H1 (cell line): ENCODE measurements at regions not wholly inside any gene's neighbourhood (a gene's known extent, or its start where the extent isn't known, plus 50 kb on each side); places are given as distances from the start of the nearest gene placed in this dataset.

Source experiments
- CTCF ChIA-PET: fragments of 300-600 bp; sonication (Branson Sonifier 250); formaldehyde crosslinking; loops from one replicate; lab custom pipeline; 2021; ENCODE audit not compliant: partially characterized antibody; lab: Charles Lee
- POLR2A ChIA-PET: fragments of 300-600 bp; sonication (Branson Sonifier 250); formaldehyde crosslinking; loops from one replicate; lab custom pipeline; 2021; ENCODE audit warnings: inconsistent platforms; ENCODE audit not compliant: partially characterized antibody; lab: Charles Lee
- DNase-seq, 2 experiments: peaks; one replicate each; pipeline versions ENCODE4 v3.0.0 to v3.0.0-alpha.2; 2010 to 2022; ENCODE audit warnings: low spot score in 2 of 2, low read depth in 1 of 2, mixed read lengths in 1 of 2
- FAIRE-seq: peaks from 2 replicates; lab custom pipeline; 2011; peaks lifted over from hg19 to GRCh38; lab: Jason Lieb, UNC
- H2AFZ ChIP-seq: 2 replicates; pipeline ENCODE4 v1.8.1; 2012; ENCODE audit warnings: low read length, inconsistent platforms
- H2AK5ac ChIP-seq: 2 replicates; pipeline ENCODE4 v1.6.1; 2013; ENCODE audit warnings: low read depth, low read length
- H2BK120ac ChIP-seq: replicated peaks from 2 replicates; pipeline ENCODE3; 2013; ENCODE audit warnings: low read depth, low read length, inconsistent platforms
- H2BK12ac ChIP-seq: 2 replicates; pipeline ENCODE4 v1.6.1; 2013; ENCODE audit warnings: low read depth, low read length
- H2BK15ac ChIP-seq: 2 replicates; pipeline ENCODE4 v1.6.1; 2013; ENCODE audit warnings: low read length
- H2BK20ac ChIP-seq: 2 replicates; pipeline ENCODE4 v1.6.1; 2013; ENCODE audit warnings: low read length
- H2BK5ac ChIP-seq: 2 replicates; pipeline ENCODE4 v1.6.1; 2013; ENCODE audit warnings: low read depth, low read length
- H3K14ac ChIP-seq: 2 replicates; pipeline ENCODE4 v1.6.1; 2013; ENCODE audit warnings: inconsistent platforms; ENCODE audit not compliant: insufficient read length
- H3K18ac ChIP-seq: 2 replicates; pipeline ENCODE4 v1.6.1; 2013; ENCODE audit warnings: low read length; ENCODE audit errors: extremely low read depth
- H3K23ac ChIP-seq: 2 replicates; pipeline ENCODE4 v1.6.1; 2013; ENCODE audit warnings: inconsistent platforms; ENCODE audit not compliant: insufficient read length
- H3K23me2 ChIP-seq: 2 replicates; pipeline ENCODE4 v1.6.1; 2013; ENCODE audit warnings: low read depth, low read length
- H3K27ac ChIP-seq: 2 replicates; pipeline ENCODE4 v1.6.1; 2011; ENCODE audit warnings: low read depth, low read length, inconsistent platforms
- H3K27me3 ChIP-seq, 4 experiments: replicated peaks in 1 of 4; 1 replicate in 1 of 4; 2 replicates in 3 of 4; pipeline versions ENCODE4 v1.6.1 to v1.8.1; 2011 to 2013; ENCODE audit warnings: low read length in 3 of 4, mild to moderate bottlenecking in 3 of 4, inconsistent platforms in 2 of 4, mixed read lengths in 2 of 4, moderate library complexity in 1 of 4; ENCODE audit not compliant: control insufficient read depth in 3 of 4, insufficient read depth in 3 of 4; ENCODE audit errors: extremely low read depth in 1 of 4
- H3K36me3 ChIP-seq, 4 experiments: 2 replicates each; pipeline versions ENCODE4 v1.6.1 to v1.8.1; 2011 to 2013; ENCODE audit warnings: mild to moderate bottlenecking in 4 of 4, low read length in 3 of 4, moderate library complexity in 2 of 4, control low read depth in 1 of 4, inconsistent platforms in 1 of 4; ENCODE audit not compliant: insufficient read depth in 4 of 4, control insufficient read depth in 2 of 4
- H3K4ac ChIP-seq: replicated peaks from 2 replicates; pipeline ENCODE3; 2013; ENCODE audit warnings: low read length, low read depth, mixed read lengths, inconsistent platforms; ENCODE audit not compliant: insufficient read length
- H3K4me1 ChIP-seq, 4 experiments: replicated peaks in 1 of 4; 1 replicate in 1 of 4; 2 replicates in 3 of 4; pipeline versions ENCODE4 v1.6.1 to v1.8.1; 2011 to 2013; ENCODE audit warnings: low read length in 3 of 4, inconsistent platforms in 2 of 4, mixed read lengths in 1 of 4; ENCODE audit not compliant: insufficient read depth in 4 of 4, control insufficient read depth in 3 of 4
- H3K4me2 ChIP-seq, 2 experiments: 2 replicates each; pipeline versions ENCODE4 v1.6.1 to v1.8.1; 2011 to 2013; ENCODE audit warnings: low read depth in 2 of 2, low read length in 2 of 2, control low read depth in 1 of 2, inconsistent platforms in 1 of 2, mild to moderate bottlenecking in 1 of 2; ENCODE audit not compliant: insufficient read depth in 1 of 2
- H3K4me3 ChIP-seq, 4 experiments: fragments of 200-600, 300-600 bp in 1 of 4; sonication (generic), shearing (Covaris generic), sonication (Bioruptor Twin) in 1 of 4; 2 replicates each; pipeline versions ENCODE4 v1.5.1 to v1.8.1; 2011 to 2016; ENCODE audit warnings: low read length in 4 of 4, low read depth in 3 of 4, control low read depth in 2 of 4, inconsistent platforms in 2 of 4, mild to moderate bottlenecking in 2 of 4, mixed read lengths in 1 of 4, moderate library complexity in 1 of 4; ENCODE audit not compliant: insufficient read depth in 2 of 4; ENCODE audit errors: extremely low read depth in 1 of 4
- H3K56ac ChIP-seq: replicated peaks from 2 replicates; pipeline ENCODE3; 2013; ENCODE audit warnings: low read depth, mild to moderate bottlenecking, mixed read lengths, low read length, inconsistent platforms; ENCODE audit not compliant: insufficient read length
- H3K79me1 ChIP-seq: 2 replicates; pipeline ENCODE4 v1.6.1; 2013; ENCODE audit warnings: low read depth, low read length, control low read depth
- H3K79me2 ChIP-seq, 2 experiments: 2 replicates each; pipeline versions ENCODE4 v1.6.1 to v1.8.1; 2012 to 2013; ENCODE audit warnings: low read length in 2 of 2, mild to moderate bottlenecking in 2 of 2, inconsistent platforms in 1 of 2; ENCODE audit not compliant: insufficient read depth in 2 of 2, control insufficient read depth in 1 of 2
- H3K9ac ChIP-seq, 4 experiments: replicated peaks in 1 of 4; 1 replicate in 1 of 4; 2 replicates in 3 of 4; pipeline versions ENCODE4 v1.6.1 to v1.8.1; 2011 to 2013; ENCODE audit warnings: low read depth in 3 of 4, low read length in 3 of 4, control low read depth in 2 of 4, mild to moderate bottlenecking in 2 of 4, moderate library complexity in 2 of 4, inconsistent platforms in 1 of 4; ENCODE audit errors: extremely low read depth in 1 of 4
- H3K9me3 ChIP-seq, 2 experiments: 2 replicates each; pipeline versions ENCODE4 v1.6.1 to v1.8.1; 2012 to 2013; ENCODE audit warnings: mild to moderate bottlenecking in 2 of 2, moderate library complexity in 2 of 2, control low read depth in 1 of 2, inconsistent platforms in 1 of 2, low read depth in 1 of 2, low read length in 1 of 2, mixed read lengths in 1 of 2; ENCODE audit not compliant: insufficient read depth in 2 of 2
- H4K20me1 ChIP-seq, 2 experiments: replicated peaks in 1 of 2; 2 replicates each; pipeline versions ENCODE3 to v1.8.1; 2011 to 2013; ENCODE audit warnings: inconsistent platforms in 2 of 2, low read length in 2 of 2, mild to moderate bottlenecking in 1 of 2; ENCODE audit not compliant: insufficient read depth in 2 of 2, control insufficient read depth in 1 of 2
- H4K5ac ChIP-seq: 2 replicates; pipeline ENCODE4 v1.6.1; 2013; ENCODE audit warnings: low read length, low read depth, mixed read lengths, inconsistent platforms; ENCODE audit not compliant: insufficient read length
- H4K8ac ChIP-seq: 2 replicates; pipeline ENCODE4 v1.8.0; 2013; ENCODE audit warnings: mild to moderate bottlenecking, moderate library complexity, low read length, inconsistent platforms; ENCODE audit not compliant: insufficient read depth; ENCODE audit errors: extremely low read depth
- H4K91ac ChIP-seq: replicated peaks from 2 replicates; pipeline ENCODE3; 2013; ENCODE audit warnings: low read length, mixed read lengths, inconsistent platforms; ENCODE audit not compliant: insufficient read length
- CEBPB ChIP-seq: IDR thresholded peaks from 2 replicates; pipeline ENCODE4 v1.6.1; 2012; ENCODE audit warnings: low read depth, low read length
- TBP ChIP-seq: IDR thresholded peaks from 2 replicates; pipeline ENCODE4 v1.6.1; 2011; ENCODE audit warnings: low read depth, low read length, improper control_type of control experiment
- WGBS, 2 experiments: shearing (Covaris generic) in 1 of 2; methylation state at CpG; one replicate each; pipeline versions ENCODE4 v1.1.6 to v1.1.7; 2013 to 2015; ENCODE audit warnings: low lambda C conversion rate in 2 of 2, mixed read lengths in 2 of 2, inconsistent platforms in 1 of 2, low coverage in 1 of 2, missing lambda C conversion rate in 1 of 2; ENCODE audit not compliant: insufficient replicate concordance in 2 of 2, insufficient coverage in 1 of 2, insufficient read length in 1 of 2; ENCODE audit errors: extremely low coverage in 1 of 2, missing lambda C conversion rate in 1 of 2; 5-methylcytosine and 5-hydroxymethylcytosine counted together
- TF ChIP-seq, protein P1 (sequence below): IDR thresholded peaks from 2 replicates; pipeline ENCODE4 v1.6.1; 2012; ENCODE audit warnings: inconsistent platforms

GRCh38 chr6:139706912-139707311, 332.5 kb upstream of the CITED2 start:
- H3K36me3 ChIP-seq: no peaks in the 10 kb centered on the region
- H2BK120ac ChIP-seq: no peak overlapping the region
- no peak for FAIRE-seq
- no peak overlapping the region for H3K4ac ChIP-seq
- H3K27me3 ChIP-seq: no peaks in the 10 kb centered on the region
- no peak for DNase-seq
- no peaks in the 10 kb centered on the region for H3K9me3 ChIP-seq
- no peaks in the 10 kb centered on the region for H3K79me1 ChIP-seq
- H3K18ac ChIP-seq: no peak overlapping the region
- H3K14ac ChIP-seq: no peak overlapping the region
- POLR2A ChIA-PET: no interaction called here
- no peak overlapping the region for H3K23ac ChIP-seq
- no peak overlapping the region for H2BK20ac ChIP-seq
- no peak overlapping the region for H4K5ac ChIP-seq
- H3K56ac ChIP-seq: no peak overlapping the region
- no peak overlapping the region for H2AK5ac ChIP-seq
- H2BK15ac ChIP-seq: no peak overlapping the region
- H2BK5ac ChIP-seq: no peak overlapping the region
- no peak overlapping the region for H4K91ac ChIP-seq
- H3K79me2 ChIP-seq: no peaks in the 10 kb centered on the region
- no peaks in the 10 kb centered on the region for H4K20me1 ChIP-seq
- no peak overlapping the region for H2BK12ac ChIP-seq
- H3K9ac ChIP-seq: no peak overlapping the region
- no peak overlapping the region for H3K4me3 ChIP-seq
- no peak overlapping the region for H2AFZ ChIP-seq
- no peaks in the 10 kb centered on the region for H3K4me1 ChIP-seq
- H4K8ac ChIP-seq: no peak overlapping the region
- no peak overlapping the region for H3K27ac ChIP-seq
- H3K23me2 ChIP-seq: no peaks in the 10 kb centered on the region; the same call in 1 of the 2 replicates
- TF ChIP-seq TBP: no peak
- TF ChIP-seq CEBPB: no peak
- TF ChIP-seq, protein P1, sequence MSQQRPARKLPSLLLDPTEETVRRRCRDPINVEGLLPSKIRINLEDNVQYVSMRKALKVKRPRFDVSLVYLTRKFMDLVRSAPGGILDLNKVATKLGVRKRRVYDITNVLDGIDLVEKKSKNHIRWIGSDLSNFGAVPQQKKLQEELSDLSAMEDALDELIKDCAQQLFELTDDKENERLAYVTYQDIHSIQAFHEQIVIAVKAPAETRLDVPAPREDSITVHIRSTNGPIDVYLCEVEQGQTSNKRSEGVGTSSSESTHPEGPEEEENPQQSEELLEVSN: no peak
- TF ChIP-seq, all 59 proteins: peak for 0
- CTCF ChIA-PET: no interaction called here
- WGBS, 2 experiments: 92% methylated on average over 3 of the region's 3 CpGs; no CpG with 5 or more reads in 1 of the 2 experiments
- H3K4me2 ChIP-seq: no peak overlapping the region
